Activated effector memory CD4-positive, alpha-beta T cell treated with Interleukin-2 at 50 U/mL for 16 hours (primary cell): ENCODE measurements at regions not wholly inside any gene's neighbourhood (a gene's known extent, or its start where the extent isn't known, plus 50 kb on each side); places are given as distances from the start of the nearest gene placed in this dataset.
"Not testable (repeated sequence)": the region's sequence is repeated elsewhere in the genome, so short reads cannot be mapped to it uniquely, and the experiment has no call there.

Experiments
- DNase-seq: peaks from one replicate; pipeline ENCODE4 v3.0.0-alpha.2; 2020

- no peak for DNase-seq
These were observed 153.9 kb downstream of the RNASET2 start for GRCh38 chr6:166802401-166802800.

DNA sequence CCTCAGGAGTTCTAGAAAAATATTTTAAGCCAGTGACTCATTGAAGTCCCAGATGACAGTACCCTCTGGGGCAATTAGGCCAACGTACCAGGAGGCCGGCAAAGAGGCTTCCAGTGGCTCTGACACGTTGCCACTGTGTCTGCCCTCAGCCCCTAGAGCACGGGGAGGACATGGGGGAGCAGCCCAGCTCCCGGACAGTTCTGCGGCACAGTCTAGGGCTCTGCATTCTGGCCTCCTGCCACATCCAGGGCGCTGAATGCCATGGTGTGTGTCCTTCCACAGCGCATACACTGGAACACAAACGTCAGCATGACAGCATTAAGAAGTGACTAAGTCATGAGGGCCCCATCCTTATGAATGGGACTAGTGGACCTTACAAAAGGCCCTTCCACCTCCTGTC is 156.2 kb downstream of the RNASET2 start:
- no peak for DNase-seq

- DNase-seq, result no peak
These were observed 157.7 kb downstream of the RNASET2 start for GRCh38 chr6:166798652-166799051.

DNA sequence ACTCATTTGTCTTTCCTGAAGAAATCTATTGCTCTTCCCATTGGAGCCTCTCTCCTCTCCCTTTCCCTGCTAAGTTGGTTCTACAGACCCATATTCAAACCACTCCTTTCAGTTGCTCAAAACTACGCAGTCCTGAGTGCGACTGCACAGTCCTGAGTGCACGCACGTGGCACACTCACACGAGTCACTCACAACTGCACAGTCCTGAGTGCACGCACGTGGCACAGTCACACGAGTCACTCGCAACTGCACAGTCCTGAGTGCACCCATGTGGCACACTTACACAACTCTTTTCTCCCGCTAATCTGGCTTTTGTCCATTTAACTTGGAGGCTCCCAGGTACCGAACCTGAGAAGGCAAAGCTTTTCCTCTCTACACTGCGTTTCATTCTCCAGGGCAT is 159.7 kb downstream of the RNASET2 start:
- no peak for DNase-seq

DNA sequence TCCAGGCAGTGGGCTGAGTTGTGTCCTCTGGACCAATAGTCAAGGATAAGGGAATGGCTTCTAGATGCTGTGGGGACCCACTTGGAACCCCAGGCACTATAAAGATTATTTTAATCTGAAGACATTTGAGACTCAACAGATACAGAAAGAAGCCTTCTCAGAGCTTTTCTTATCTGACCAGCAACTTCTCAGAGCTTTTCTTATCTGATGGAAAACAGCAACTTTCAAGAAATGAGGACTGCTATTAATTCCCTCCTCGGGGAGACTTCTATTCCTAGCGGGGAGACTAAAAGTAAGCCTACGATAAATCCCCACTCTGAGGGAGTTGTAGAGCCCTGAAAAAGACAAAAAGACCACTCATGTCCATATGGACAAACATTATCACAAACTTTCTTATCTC is 160.5 kb downstream of the RNASET2 start:
- no peak for DNase-seq

DNA sequence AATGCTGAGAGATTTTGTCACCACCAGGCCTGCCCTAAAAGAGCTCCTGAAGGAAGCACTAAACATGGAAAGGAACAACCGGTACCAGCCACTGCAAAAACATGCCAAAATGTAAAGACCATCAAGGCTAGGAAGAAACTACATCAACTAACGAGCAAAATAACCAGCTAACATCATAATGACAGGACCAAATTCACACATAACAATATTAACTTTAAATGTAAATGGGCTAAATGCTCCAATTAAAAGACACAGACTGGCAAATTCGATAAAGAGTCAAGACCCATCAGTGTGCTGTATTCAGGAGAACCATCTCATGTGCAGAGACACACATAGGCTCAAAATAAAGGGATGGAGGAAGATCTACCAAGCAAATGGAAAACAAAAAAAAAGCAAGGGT is 163.8 kb upstream of the RPS6KA2 start:
- DNase-seq, result not testable (repeated sequence)

- DNase-seq, result not testable (repeated sequence)
These were observed 161.9 kb upstream of the RPS6KA2 start for GRCh38 chr6:166788846-166789529.

- no peak for DNase-seq
These were observed 159.7 kb upstream of the RPS6KA2 start for GRCh38 chr6:166786704-166787293.

DNA sequence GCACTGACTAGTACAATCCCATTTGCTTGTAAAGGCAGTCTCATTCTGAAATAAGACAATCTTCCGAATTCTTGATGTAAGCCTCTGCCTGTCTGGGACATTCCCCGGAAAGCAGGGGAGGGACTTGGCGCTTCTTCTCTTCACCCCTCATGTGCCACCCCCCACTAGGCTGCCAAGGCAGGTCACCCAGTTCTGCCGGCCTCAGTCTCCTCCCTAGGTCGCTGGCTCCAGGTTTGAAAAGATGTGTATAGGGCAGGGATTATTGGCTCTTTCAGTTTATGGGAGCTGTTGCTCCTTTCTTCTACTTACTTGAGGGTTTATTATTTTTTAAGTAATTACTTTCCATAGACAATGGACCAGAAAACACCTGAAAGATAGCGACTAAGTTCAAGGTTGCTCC is 158.1 kb upstream of the RPS6KA2 start:
- DNase-seq, result no peak

DNA sequence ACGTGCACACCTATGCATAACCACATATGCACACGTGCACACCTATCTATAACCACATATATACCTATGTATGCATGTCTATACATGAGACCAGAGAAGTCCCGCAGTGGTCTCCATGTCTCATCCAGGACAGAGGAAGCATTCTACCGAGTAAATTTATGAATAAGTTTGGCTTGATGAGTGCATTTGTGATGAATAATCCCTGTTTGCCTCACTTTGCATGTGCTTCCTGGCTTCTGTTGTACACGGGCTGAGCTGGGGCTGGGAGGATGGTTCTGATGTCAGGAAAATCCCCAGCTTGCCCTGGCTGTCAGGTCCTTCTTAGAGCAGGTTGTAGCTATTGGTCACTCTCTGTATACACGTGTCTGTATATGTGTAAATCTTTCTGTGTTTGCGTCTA is 157.6 kb upstream of the RPS6KA2 start:
- no peak for DNase-seq

GRCh38 chr6:166782520-166782919 is 155.5 kb upstream of the RPS6KA2 start:
- DNase-seq, result no peak

DNA sequence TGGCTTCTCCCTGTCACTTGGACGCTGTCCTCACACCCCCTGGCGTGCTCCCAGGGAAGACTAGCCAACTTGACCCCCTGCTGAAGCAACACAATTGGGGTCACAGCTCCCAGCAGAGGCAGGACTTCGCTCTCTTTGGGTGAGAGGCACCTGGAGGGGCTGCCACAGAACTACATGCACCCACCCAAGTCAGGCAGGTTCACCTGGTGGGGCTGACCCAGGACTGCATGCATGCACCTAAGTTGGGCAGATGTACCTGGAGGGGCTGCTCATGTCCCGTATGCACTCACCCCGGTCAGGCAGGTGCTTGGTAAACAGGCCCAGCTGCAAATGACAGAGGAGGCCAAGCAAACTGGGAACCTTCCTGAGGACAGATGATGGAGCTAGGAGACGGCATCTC is 154.3 kb upstream of the RPS6KA2 start:
- no peak for DNase-seq

DNA sequence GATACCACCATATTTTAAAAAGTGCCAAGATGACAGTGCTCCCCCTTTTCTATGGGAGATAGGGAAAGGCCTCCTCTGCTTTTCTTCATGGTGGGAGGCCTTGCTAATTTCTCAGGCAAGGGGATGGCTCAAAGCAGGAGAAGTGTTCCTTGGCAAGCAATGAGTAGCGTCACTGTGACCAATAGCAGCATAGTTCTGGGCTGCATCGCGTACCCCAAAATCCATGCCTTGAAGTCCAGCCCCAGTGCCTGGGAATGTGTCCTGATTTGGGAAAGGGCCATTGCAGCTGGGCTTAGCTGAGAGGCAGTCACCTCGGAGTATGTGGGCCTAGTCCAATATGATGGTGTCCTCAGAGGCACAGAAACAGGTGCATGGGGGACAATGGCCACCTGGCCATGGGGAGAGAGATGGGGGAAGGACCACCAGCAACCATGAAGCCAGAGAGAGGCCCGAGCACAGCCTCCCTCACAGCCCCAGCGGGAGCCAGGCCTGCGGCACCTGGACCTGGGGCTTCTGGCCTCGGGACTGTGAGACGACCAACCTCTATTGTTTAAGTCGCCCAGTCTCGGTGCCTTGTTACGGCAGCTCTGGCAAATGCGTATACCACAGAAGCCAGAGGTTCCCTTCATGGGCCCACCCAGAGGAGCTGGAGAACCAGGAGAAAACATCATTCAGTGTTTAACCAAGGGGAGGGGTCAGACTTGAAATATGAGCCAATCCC is 153.1 kb upstream of the RPS6KA2 start:
- DNase-seq, result no peak

- DNase-seq, result no peak
These were observed 152.3 kb upstream of the RPS6KA2 start for GRCh38 chr6:166779381-166779780.

- no peak for DNase-seq
These were observed 151.7 kb upstream of the RPS6KA2 start for GRCh38 chr6:166778776-166779175.

DNA sequence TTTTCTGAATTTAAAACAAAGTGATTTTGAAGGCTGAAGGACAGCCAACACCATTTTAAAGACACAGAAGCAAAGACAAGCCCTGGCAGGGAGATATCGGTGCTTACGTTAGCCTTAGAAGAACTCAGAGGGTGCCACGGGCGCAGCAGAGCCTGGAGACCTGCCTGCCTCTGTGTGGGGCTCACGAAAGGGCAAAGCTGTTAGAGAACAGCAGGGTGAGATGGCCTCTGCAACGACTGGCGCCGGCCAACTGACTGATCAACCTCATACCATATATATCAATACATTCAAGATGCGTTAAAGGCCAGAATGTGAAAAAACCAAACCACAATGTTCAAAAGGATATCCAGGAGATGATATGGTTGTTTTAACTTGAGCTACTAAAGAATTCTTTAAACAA is 151.0 kb upstream of the RPS6KA2 start:
- DNase-seq, result no peak

DNA sequence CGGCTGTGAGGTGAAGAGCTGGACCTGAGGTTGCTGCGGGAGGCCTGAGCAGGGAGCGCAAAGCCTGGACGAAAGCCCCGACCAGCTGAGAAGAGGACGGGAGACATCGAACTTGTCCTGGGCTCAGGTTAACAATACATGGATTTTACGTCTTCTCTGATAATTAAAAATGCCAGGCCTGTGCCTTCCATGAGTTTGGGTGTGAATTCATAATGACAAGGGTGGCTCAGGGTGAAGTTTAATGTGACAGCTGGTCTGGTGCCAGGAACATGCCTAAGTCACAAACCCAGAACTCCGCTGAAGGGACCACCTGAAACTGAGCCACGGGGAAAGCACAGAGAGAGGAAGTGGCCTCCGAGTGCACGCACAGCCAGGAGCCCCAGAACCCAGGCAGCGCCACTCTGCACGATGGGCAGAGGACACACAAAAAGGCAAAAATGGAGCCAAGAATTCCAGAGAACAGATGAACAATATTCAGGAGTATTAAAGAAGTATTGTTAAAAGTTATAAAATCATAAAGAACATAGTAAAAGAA is 150.1 kb upstream of the RPS6KA2 start:
- DNase-seq, result no peak

- DNase-seq, result no peak
These were observed 149.5 kb upstream of the RPS6KA2 start for GRCh38 chr6:166776571-166776970.

DNA sequence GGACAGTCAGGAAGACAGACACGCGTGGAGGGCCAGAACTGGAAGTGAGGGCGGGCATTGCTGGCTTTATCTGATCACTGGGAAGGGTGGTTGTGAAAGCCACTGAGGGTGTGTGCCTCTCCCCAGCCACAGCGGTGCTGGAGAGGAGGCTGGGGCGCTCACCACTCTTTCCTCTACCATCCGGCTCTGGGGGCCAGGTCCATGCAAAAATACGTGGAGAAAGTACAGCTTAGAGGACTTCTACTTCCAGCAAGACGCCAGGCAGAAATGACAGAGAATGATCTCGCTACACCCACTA is 148.8 kb upstream of the RPS6KA2 start:
- no peak for DNase-seq

- DNase-seq, result peak; percentile 25
These were observed 148.3 kb upstream of the RPS6KA2 start for GRCh38 chr6:166775180-166775922.

DNA sequence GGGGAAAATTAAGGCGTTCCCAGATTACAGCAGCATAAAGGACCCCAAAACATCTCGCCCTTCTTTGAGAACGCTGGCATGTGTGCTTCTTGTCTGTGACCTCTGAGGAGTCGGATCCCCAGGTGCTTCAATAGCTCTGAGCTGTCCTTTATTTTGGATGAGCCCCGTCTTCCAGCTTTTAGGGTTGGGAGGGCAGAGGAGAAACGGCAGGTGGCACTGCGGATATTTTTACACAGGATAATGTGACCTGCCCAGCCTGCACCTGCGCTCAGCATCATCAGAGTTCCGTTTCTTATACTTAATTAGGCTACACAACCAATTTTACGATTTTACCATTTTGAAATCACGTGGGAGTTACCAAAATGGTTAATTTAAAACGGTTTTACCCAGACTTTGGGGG is 147.7 kb upstream of the RPS6KA2 start:
- no peak for DNase-seq

GRCh38 chr6:166774292-166774691 is 147.2 kb upstream of the RPS6KA2 start:
- DNase-seq, result no peak

DNA sequence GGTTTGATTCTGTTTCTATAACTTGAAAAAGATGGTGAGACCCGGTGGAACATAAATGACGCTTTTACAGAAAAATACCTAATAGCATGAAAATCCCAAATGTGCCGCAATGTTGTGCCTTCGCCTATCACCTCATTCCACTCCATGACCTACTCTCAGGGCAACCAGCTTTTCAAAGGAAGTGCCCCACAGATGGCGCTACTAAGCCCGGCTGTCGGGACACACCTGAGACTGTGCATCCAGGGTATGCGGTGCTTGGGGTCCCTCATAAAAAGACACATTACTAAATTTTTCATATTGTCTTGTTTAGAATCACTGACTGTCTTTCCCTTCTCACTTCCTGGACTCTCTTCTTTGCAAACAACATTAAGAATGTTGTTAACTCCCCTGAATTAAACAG is 145.5 kb upstream of the RPS6KA2 start:
- no peak for DNase-seq

DNA sequence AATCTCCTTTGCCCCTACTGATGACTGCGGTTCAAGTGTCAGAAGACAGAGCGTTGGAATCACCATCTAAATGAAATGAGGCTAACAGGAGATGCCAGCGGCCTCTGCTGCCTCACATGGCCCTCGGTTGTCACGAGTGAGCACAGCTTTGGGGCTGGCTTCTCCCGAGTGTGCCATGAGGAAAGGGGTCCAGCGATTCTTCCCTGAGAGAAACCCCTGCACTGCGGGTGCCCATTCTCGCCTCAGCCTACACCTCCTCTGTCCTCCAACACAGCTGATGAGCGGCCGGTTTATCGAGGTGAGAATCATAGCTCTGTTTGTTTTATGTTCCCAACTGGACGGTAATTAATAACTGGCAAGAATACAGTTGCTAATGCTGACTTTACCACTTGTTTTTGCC is 144.7 kb upstream of the RPS6KA2 start:
- no peak for DNase-seq
